DND-41 (cell line): ENCODE measurements at regions not wholly inside any gene's neighbourhood (a gene's known extent, or its start where the extent isn't known, plus 50 kb on each side); places are given as distances from the start of the nearest gene placed in this dataset.

Source experiments
- ATAC-seq: fragments of 200-7000 bp; cut with Tn5 transposase; 3 replicates; pipeline ENCODE4 v1.9.1; 2021; ENCODE audit warnings: low read depth; ENCODE audit not compliant: insufficient read depth
- DNase-seq: peaks from one replicate; pipeline ENCODE4 v3.0.0-alpha.2; 2020
- H2AFZ ChIP-seq: 2 replicates; pipeline ENCODE4 v1.6.0; 2012; ENCODE audit warnings: low read depth, low read length
- H3K27ac ChIP-seq: 2 replicates; pipeline ENCODE4 v1.5.1; 2012; ENCODE audit warnings: low read length, inconsistent platforms
- H3K27me3 ChIP-seq: fragments of 200-600 bp; sonication (generic); 2 replicates; pipeline ENCODE4 v1.6.0; 2012; ENCODE audit warnings: low read length, mild to moderate bottlenecking, inconsistent platforms; ENCODE audit not compliant: insufficient read depth, poor library complexity
- H3K36me3 ChIP-seq: 2 replicates; pipeline ENCODE4 v1.5.1; 2012; ENCODE audit warnings: low read length, inconsistent platforms; ENCODE audit not compliant: insufficient read depth
- H3K4me1 ChIP-seq: 2 replicates; pipeline ENCODE4 v1.5.1; 2012; ENCODE audit warnings: mild to moderate bottlenecking, low read length; ENCODE audit not compliant: insufficient read depth
- H3K4me2 ChIP-seq: 2 replicates; pipeline ENCODE4 v1.6.0; 2012; ENCODE audit warnings: mild to moderate bottlenecking, moderate library complexity, low read length, inconsistent platforms; ENCODE audit not compliant: insufficient read depth
- H3K4me3 ChIP-seq, 2 experiments: fragments of 200-600 bp in 1 of 2; shearing (Covaris generic) in 1 of 2; 2 replicates each; pipeline ENCODE4 v1.5.1; 2012 to 2016; ENCODE audit warnings: inconsistent platforms in 2 of 2, low read length in 2 of 2, mild to moderate bottlenecking in 2 of 2, low read depth in 1 of 2, moderate library complexity in 1 of 2
- H3K79me2 ChIP-seq: 2 replicates; pipeline ENCODE4 v1.6.0; 2012; ENCODE audit warnings: low read length, inconsistent platforms; ENCODE audit not compliant: insufficient read depth
- H3K9ac ChIP-seq: 2 replicates; pipeline ENCODE4 v1.6.0; 2012; ENCODE audit warnings: low read depth, mild to moderate bottlenecking, inconsistent platforms, low read length, moderate library complexity
- H3K9me3 ChIP-seq: 2 replicates; pipeline ENCODE4 v1.5.1; 2012; ENCODE audit warnings: low read length, moderate library complexity, mild to moderate bottlenecking, inconsistent platforms; ENCODE audit not compliant: insufficient read depth, severe bottlenecking
- H4K20me1 ChIP-seq: 2 replicates; pipeline ENCODE4 v1.6.0; 2012; ENCODE audit warnings: low read length; ENCODE audit not compliant: insufficient read depth
- EZH2 ChIP-seq: IDR thresholded peaks from 3 replicates; pipeline ENCODE4 v1.6.1; 2012; ENCODE audit warnings: borderline replicate concordance, low read depth, mild to moderate bottlenecking, moderate library complexity, low read length, inconsistent platforms; ENCODE audit not compliant: severe bottlenecking
- TF ChIP-seq, protein P1 (sequence below): IDR thresholded peaks from 2 replicates; pipeline ENCODE4 v1.5.1; 2012; ENCODE audit warnings: borderline replicate concordance, low read length, moderate library complexity, mild to moderate bottlenecking; ENCODE audit not compliant: poor library complexity, severe bottlenecking; ENCODE audit errors: extremely low read depth

DNA sequence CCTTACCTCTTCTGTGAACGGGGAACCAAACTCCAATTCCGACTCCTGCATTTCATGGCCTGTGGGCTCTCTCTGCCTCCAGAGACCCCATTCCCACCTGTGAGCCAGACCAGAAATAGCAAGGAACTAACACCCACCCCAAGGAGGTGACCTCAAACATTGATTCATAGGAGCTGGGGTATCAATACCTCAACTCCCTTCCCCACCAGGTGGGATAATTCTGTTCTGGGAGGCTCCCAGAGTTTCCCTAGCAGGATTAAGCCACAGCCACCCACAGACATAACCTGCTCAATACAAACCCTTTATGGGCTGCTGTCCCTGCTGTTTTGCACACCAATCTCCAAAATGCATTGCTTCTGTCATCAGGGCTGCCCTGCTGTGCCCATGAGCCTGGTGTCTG, 59.6 kb upstream of the FOXF1 start:
- DNase-seq (no peak), ATAC-seq (no peak)
- no peak overlapping the region for H3K4me2 ChIP-seq
- H3K9ac ChIP-seq: no peak overlapping the region
- no peaks in the 10 kb centered on the region for H3K4me1 ChIP-seq
- no peak overlapping the region for H2AFZ ChIP-seq
- H3K4me3 ChIP-seq: no peak overlapping the region
- no peaks in the 10 kb centered on the region for H3K79me2 ChIP-seq
- H3K36me3 ChIP-seq: no peaks in the 10 kb centered on the region
- no peaks in the 10 kb centered on the region for H4K20me1 ChIP-seq
- no peaks in the 10 kb centered on the region for H3K9me3 ChIP-seq
- H3K27ac ChIP-seq: no peak overlapping the region
- TF ChIP-seq, protein P1, sequence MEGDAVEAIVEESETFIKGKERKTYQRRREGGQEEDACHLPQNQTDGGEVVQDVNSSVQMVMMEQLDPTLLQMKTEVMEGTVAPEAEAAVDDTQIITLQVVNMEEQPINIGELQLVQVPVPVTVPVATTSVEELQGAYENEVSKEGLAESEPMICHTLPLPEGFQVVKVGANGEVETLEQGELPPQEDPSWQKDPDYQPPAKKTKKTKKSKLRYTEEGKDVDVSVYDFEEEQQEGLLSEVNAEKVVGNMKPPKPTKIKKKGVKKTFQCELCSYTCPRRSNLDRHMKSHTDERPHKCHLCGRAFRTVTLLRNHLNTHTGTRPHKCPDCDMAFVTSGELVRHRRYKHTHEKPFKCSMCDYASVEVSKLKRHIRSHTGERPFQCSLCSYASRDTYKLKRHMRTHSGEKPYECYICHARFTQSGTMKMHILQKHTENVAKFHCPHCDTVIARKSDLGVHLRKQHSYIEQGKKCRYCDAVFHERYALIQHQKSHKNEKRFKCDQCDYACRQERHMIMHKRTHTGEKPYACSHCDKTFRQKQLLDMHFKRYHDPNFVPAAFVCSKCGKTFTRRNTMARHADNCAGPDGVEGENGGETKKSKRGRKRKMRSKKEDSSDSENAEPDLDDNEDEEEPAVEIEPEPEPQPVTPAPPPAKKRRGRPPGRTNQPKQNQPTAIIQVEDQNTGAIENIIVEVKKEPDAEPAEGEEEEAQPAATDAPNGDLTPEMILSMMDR: no peak
- TF ChIP-seq EZH2: no peak
- H3K27me3 ChIP-seq: peaks cover 13% of the 10 kb centered on the region

DNA sequence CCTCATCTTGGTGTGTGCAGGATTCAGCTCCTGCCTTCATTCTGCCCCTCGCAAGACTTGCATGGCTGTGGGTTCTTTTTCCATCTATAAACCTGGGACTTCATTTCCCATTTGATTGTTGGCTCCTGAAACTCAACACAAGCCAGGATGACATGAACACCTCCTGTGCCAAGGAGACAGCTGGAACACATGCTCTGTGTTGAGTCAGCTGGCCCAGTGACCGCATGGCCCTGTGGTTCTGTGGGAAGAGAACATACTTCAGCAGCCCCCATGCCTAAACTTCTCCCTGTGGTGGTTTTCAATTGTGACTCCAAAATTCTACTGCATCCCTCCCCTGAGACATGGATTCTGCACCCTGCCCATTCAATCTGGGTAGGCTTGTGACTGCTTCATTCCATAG, 57.9 kb upstream of the FOXF1 start:
- Histone ChIP-seq H3K27me3 (peaks cover 8% of the 10 kb centered on the region), H3K9ac (no peak overlapping the region), H2AFZ (no peak overlapping the region), H3K36me3 (no peaks in the 10 kb centered on the region), H3K9me3 (no peaks in the 10 kb centered on the region), H3K79me2 (no peaks in the 10 kb centered on the region), H4K20me1 (no peaks in the 10 kb centered on the region), H3K4me2 (no peak overlapping the region), H3K4me3 (no peak overlapping the region), H3K27ac (no peak overlapping the region), H3K4me1 (no peaks in the 10 kb centered on the region)
- ATAC-seq: no peak
- TF ChIP-seq, protein P1: no peak
- TF ChIP-seq EZH2: no peak
- DNase-seq: no peak

DNA sequence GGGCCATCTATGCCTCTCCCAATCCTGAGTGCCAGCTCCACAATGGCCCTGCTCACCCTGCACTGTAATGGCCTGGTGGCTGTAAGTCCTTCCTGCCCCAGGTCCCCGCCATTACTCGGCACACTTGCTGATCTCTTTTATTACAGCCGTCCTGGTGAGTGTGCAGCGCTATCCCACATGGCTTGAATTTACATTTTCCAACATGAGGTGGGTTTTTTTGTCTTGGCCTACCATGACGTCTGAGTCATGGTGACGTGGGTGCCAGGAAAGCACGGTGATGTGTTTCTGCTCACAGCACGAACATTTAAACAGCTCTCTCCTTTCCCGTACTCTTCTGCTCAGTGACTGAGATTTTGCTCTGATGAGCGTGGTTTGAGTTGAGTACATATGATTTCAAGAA, 55.2 kb upstream of the FOXF1 start:
- Histone ChIP-seq H3K9me3 (no peaks in the 10 kb centered on the region), H3K4me3 (no peak overlapping the region), H2AFZ (no peak overlapping the region), H3K27me3 (peaks cover 4% of the 10 kb centered on the region), H4K20me1 (no peaks in the 10 kb centered on the region), H3K9ac (no peak overlapping the region), H3K36me3 (no peaks in the 10 kb centered on the region), H3K79me2 (no peaks in the 10 kb centered on the region), H3K4me2 (no peak overlapping the region), H3K27ac (no peak overlapping the region), H3K4me1 (no peaks in the 10 kb centered on the region)
- DNase-seq: no peak
- ATAC-seq: no peak
- TF ChIP-seq, protein P1: no peak
- TF ChIP-seq EZH2: no peak

DNA sequence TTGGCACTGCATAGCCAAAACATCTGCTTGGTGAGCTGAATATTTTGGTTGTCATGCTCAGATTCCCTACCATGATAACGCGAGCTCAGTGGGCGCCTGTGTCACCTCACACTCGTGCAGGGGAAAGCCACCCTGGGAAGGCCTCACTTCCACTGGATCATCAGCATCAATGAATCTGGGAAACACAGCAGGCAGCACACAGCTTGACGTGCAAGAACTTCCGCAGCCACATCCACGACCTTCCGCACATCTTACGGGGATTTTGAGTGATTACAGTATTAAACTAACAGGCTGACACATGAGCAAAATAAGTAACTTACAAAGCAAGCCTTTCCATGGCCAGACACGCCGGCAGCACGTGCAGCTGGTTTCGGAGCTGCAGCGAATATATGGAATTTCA, 54.7 kb upstream of the FOXF1 start:
- ATAC-seq (no peak), DNase-seq (no peak)
- H4K20me1 ChIP-seq: no peaks in the 10 kb centered on the region
- no peaks in the 10 kb centered on the region for H3K79me2 ChIP-seq
- H3K4me1 ChIP-seq: no peaks in the 10 kb centered on the region
- H3K4me2 ChIP-seq: no peak overlapping the region
- no peak overlapping the region for H2AFZ ChIP-seq
- peaks cover 4% of the 10 kb centered on the region for H3K27me3 ChIP-seq
- H3K27ac ChIP-seq: no peak overlapping the region
- TF ChIP-seq, protein P1: no peak
- TF ChIP-seq EZH2: no peak
- no peaks in the 10 kb centered on the region for H3K9me3 ChIP-seq
- H3K36me3 ChIP-seq: no peaks in the 10 kb centered on the region
- no peak overlapping the region for H3K9ac ChIP-seq
- no peak overlapping the region for H3K4me3 ChIP-seq
